Natural killer cell (primary cell): ENCODE measurements at regions not wholly inside any gene's neighbourhood (a gene's known extent, or its start where the extent isn't known, plus 50 kb on each side); places are given as distances from the start of the nearest gene placed in this dataset.

ENCODE experiments used
- ATAC-seq, 3 donors: fragments of 150-1000 bp in 2 of 3; fragments of 200-7000 bp in 1 of 3; cut with Tn5 transposase; 1 replicate in 1 of 3; 2 replicates in 2 of 3; pipeline ENCODE4 v1.10.0; 2021; ENCODE audit warnings: mild to moderate bottlenecking in 2 of 3, moderate library complexity in 2 of 3
- DNase-seq, 2 donors: peaks; one replicate each; pipeline versions ENCODE4 v3.0.0 to v3.0.0-alpha.2; 2013 to 2021; ENCODE audit warnings: mixed read lengths in 1 of 2
- H3K27ac ChIP-seq: one replicate; pipeline ENCODE4 v1.5.1; 2013; ENCODE audit warnings: mild to moderate bottlenecking, low read length
- H3K27me3 ChIP-seq: one replicate; pipeline ENCODE4 v1.6.1; 2013; ENCODE audit warnings: low read length; ENCODE audit not compliant: control insufficient read depth, insufficient read depth
- H3K36me3 ChIP-seq: one replicate; pipeline ENCODE4 v1.6.1; 2013; ENCODE audit warnings: low read length; ENCODE audit not compliant: control insufficient read depth, insufficient read depth
- H3K4me1 ChIP-seq: one replicate; pipeline ENCODE4 v1.6.1; 2013; ENCODE audit warnings: low read length; ENCODE audit not compliant: control insufficient read depth, insufficient read depth
- H3K4me3 ChIP-seq: one replicate; pipeline ENCODE4 v1.5.1; 2013; ENCODE audit warnings: low read length
- H3K9me3 ChIP-seq: one replicate; pipeline ENCODE4 v1.6.1; 2013; ENCODE audit warnings: low read length; ENCODE audit not compliant: control insufficient read depth, insufficient read depth
- H3K27ac Mint-ChIP-seq, 2 donors: one replicate each; pipeline ENCODE4 v1.8.0; 2022; ENCODE audit warnings: mild to moderate bottlenecking in 2 of 2, mixed read lengths in 2 of 2, moderate library complexity in 1 of 2
- H3K27me3 Mint-ChIP-seq, 2 donors: one replicate each; pipeline ENCODE4 v1.8.0; 2022; ENCODE audit warnings: low read depth in 2 of 2, mixed read lengths in 2 of 2
- H3K36me3 Mint-ChIP-seq: one replicate; pipeline ENCODE4 v1.8.0; 2022; ENCODE audit warnings: mixed read lengths
- H3K4me1 Mint-ChIP-seq, 2 donors: one replicate each; pipeline ENCODE4 v1.8.0; 2022; ENCODE audit warnings: mixed read lengths in 2 of 2
- H3K4me3 Mint-ChIP-seq: one replicate; pipeline ENCODE4 v1.8.0; 2022; ENCODE audit warnings: mild to moderate bottlenecking, moderate library complexity, mixed read lengths
- H3K9me3 Mint-ChIP-seq, 2 donors: one replicate each; pipeline ENCODE4 v1.8.0; 2022; ENCODE audit warnings: mixed read lengths in 2 of 2
- CTCF ChIP-seq: fragments of 200-600 bp; IDR thresholded peaks from one replicate; pipeline ENCODE4 v1.8.0; 2022; ENCODE audit warnings: antibody characterized with exemption
- WGBS: methylation state at CpG from one replicate; pipeline ENCODE4 v1.1.7; 2013; ENCODE audit warnings: missing lambda C conversion rate; ENCODE audit not compliant: insufficient coverage; 5-methylcytosine and 5-hydroxymethylcytosine counted together
- intact Hi-C: fragments of 100-400 bp; cut with micrococcal nuclease; formaldehyde crosslinking; loops from one replicate; pipeline ENCODE4 v1.14.2; 2022

- H3K9me3 ChIP-seq, result no peaks in the 10 kb centered on the region
- H3K4me1 ChIP-seq, result peaks cover 14% of the 10 kb centered on the region
- no peak for DNase-seq
- H3K4me1 Mint-ChIP-seq, result peaks cover 18 to 22% of the 10 kb centered on the region in 2 donors
- H3K36me3 Mint-ChIP-seq, result no peaks in the 10 kb centered on the region
- H3K27ac Mint-ChIP-seq, result no peak overlapping the region
- ATAC-seq, result no peak
- intact Hi-C loops, result no loop called here
- no peaks in the 10 kb centered on the region for H3K36me3 ChIP-seq
- no peaks in the 10 kb centered on the region for H3K9me3 Mint-ChIP-seq
- no peak for TF ChIP-seq CTCF
- no peak overlapping the region for H3K27ac ChIP-seq
- H3K27me3 Mint-ChIP-seq, result peaks cover under 1 to 15% of the 10 kb centered on the region in 2 donors
- H3K27me3 ChIP-seq, result no peaks in the 10 kb centered on the region
- no peak overlapping the region for H3K4me3 Mint-ChIP-seq
- no peak overlapping the region for H3K4me3 ChIP-seq
- 87% methylated on average over 1 of the region's 1 CpG for WGBS
Measured at GRCh38 chr6:40642837-40643236, 55.7 kb upstream of the LRFN2 start.

- H3K4me1 ChIP-seq, result peaks cover 14% of the 10 kb centered on the region
Measured at GRCh38 chr6:40642190-40642589, 55.0 kb upstream of the LRFN2 start.

GRCh38 chr6:40640599-40641227 is 53.5 kb upstream of the LRFN2 start:
- intact Hi-C loops, result no loop called here
- Histone ChIP-seq H3K4me1 (peaks cover 14% of the 10 kb centered on the region), H3K9me3 (no peaks in the 10 kb centered on the region), H3K4me3 (no peak overlapping the region), H3K36me3 (no peaks in the 10 kb centered on the region), H3K27ac (peak overlapping the region; percentile 15), H3K27me3 (no peaks in the 10 kb centered on the region)
- Mint-ChIP-seq H3K4me3 (peak overlapping the region; percentile 75), H3K9me3 (no peaks in the 10 kb centered on the region), H3K4me1 (peaks cover 18 to 22% of the 10 kb centered on the region in 2 donors), H3K36me3 (no peaks in the 10 kb centered on the region), H3K27me3 (peaks cover 0 to 3% of the 10 kb centered on the region in 2 donors), H3K27ac (peak overlapping the region; percentile 56 to 83)
- DNase-seq (peak in 1 of 2 donors; percentile 42), ATAC-seq (peak in 1 of 3 donors; percentile 85)
- 22% methylated on average over 16 of the region's 16 CpGs for WGBS
- TF ChIP-seq CTCF, result no peak

More at GRCh38 chr6:40642190-40642589, 55.0 kb upstream of the LRFN2 start:
- ATAC-seq, result no peak
- no peaks in the 10 kb centered on the region for H3K36me3 Mint-ChIP-seq
- peaks cover 0 to 9% of the 10 kb centered on the region in 2 donors for H3K27me3 Mint-ChIP-seq
- Histone ChIP-seq H3K27me3 (no peaks in the 10 kb centered on the region), H3K4me3 (no peak overlapping the region), H3K27ac (no peak overlapping the region), H3K36me3 (no peaks in the 10 kb centered on the region), H3K9me3 (no peaks in the 10 kb centered on the region)
- H3K4me1 Mint-ChIP-seq, result peaks cover 18 to 22% of the 10 kb centered on the region in 2 donors
- TF ChIP-seq CTCF, result no peak
- no peak overlapping the region for H3K27ac Mint-ChIP-seq
- no peak for DNase-seq
- WGBS, result 97% methylated on average over 5 of the region's 5 CpGs
- intact Hi-C loops, result no loop called here
- no peaks in the 10 kb centered on the region for H3K9me3 Mint-ChIP-seq
- H3K4me3 Mint-ChIP-seq, result no peak overlapping the region
